HepG2 (cell line): ENCODE measurements at regions not wholly inside any gene's neighbourhood (a gene's known extent, or its start where the extent isn't known, plus 50 kb on each side); places are given as distances from the start of the nearest gene placed in this dataset.

Experiments used
- ATAC-seq: fragments of 200-7000 bp; cut with Tn5 transposase; 3 replicates; pipeline ENCODE4 v1.9.1; 2020; ENCODE audit warnings: mild to moderate bottlenecking, moderate library complexity
- BruUV-seq: library from RNA; stranded (reverse); fragments of 400-500 nt; replicated peaks from 2 replicates; lab custom pipeline; 2021; lab: Mats Ljungman, UMichigan
- CTCF ChIA-PET: fragments of 300-600 bp; formaldehyde crosslinking; extraction: SDS; loops from one replicate; lab custom pipeline; 2021; ENCODE audit warnings: low total read pairs, inconsistent platforms, low intra/inter-chr PET ratio; lab: Yijun Ruan, JAX
- POLR2A ChIA-PET: fragments of 350-600 bp; sonication (Branson Sonifier 250); formaldehyde crosslinking; loops from one replicate; lab custom pipeline; 2020; ENCODE audit warnings: antibody characterized with exemption, inconsistent platforms; lab: Yijun Ruan, JAX
- DNase-seq: peaks from one replicate; pipeline ENCODE4 v3.0.0-alpha.2; 2015; ENCODE audit warnings: low spot score
- FAIRE-seq: peaks from 3 replicates; lab custom pipeline; 2011; peaks lifted over from hg19 to GRCh38; lab: Jason Lieb, UNC
- H2AFZ ChIP-seq: one replicate; pipeline ENCODE4 v1.6.1; 2011; ENCODE audit warnings: low read length, inconsistent platforms
- H3K27ac ChIP-seq: fragments of 300-600 bp; 3 replicates; pipeline ENCODE4 v1.8.0; 2011; ENCODE audit warnings: mixed run types, mild to moderate bottlenecking, mixed read lengths, low read length, inconsistent platforms; ENCODE audit not compliant: insufficient read depth; ENCODE audit errors: extremely low read length
- H3K27me3 ChIP-seq, 2 experiments: fragments of 200-600 bp in 1 of 2; 2 replicates in 1 of 2; 3 replicates in 1 of 2; pipeline versions ENCODE4 v1.6.0 to v1.8.0; 2011; ENCODE audit warnings: low read length in 2 of 2, mild to moderate bottlenecking in 2 of 2, moderate library complexity in 2 of 2, inconsistent platforms in 1 of 2; ENCODE audit not compliant: insufficient read depth in 2 of 2, control insufficient read depth in 1 of 2
- H3K36me3 ChIP-seq, 2 experiments: fragments of 200-600 bp in 1 of 2; replicated peaks in 1 of 2; 2 replicates in 1 of 2; 3 replicates in 1 of 2; pipeline versions ENCODE4 v1.5.1 to v1.8.0; 2011; ENCODE audit warnings: low read length in 2 of 2, inconsistent platforms in 1 of 2; ENCODE audit not compliant: insufficient read depth in 2 of 2, control insufficient read depth in 1 of 2
- H3K4me1 ChIP-seq: 2 replicates; pipeline ENCODE4 v1.5.1; 2012; ENCODE audit warnings: low read length, inconsistent platforms; ENCODE audit not compliant: insufficient read depth
- H3K4me2 ChIP-seq: 2 replicates; pipeline ENCODE4 v1.6.0; 2011; ENCODE audit warnings: low read depth, low read length, inconsistent platforms
- H3K4me3 ChIP-seq, 3 experiments: fragments of 200-600 bp in 1 of 3; sonication (generic), shearing (Covaris generic) in 1 of 3; replicated peaks in 1 of 3; 2 replicates each; pipeline ENCODE4 v1.5.1; 2011 to 2016; ENCODE audit warnings: low read length in 3 of 3, inconsistent platforms in 2 of 3, low read depth in 2 of 3, mild to moderate bottlenecking in 2 of 3, control low read depth in 1 of 3, mixed read lengths in 1 of 3; ENCODE audit not compliant: insufficient read depth in 1 of 3
- H3K79me2 ChIP-seq: one replicate; pipeline ENCODE4 v1.6.1; 2011; ENCODE audit warnings: low read length, inconsistent platforms; ENCODE audit not compliant: insufficient read depth
- H3K9ac ChIP-seq: 2 replicates; pipeline ENCODE4 v1.6.0; 2011; ENCODE audit warnings: mild to moderate bottlenecking, low read depth, low read length, inconsistent platforms; ENCODE audit not compliant: insufficient read depth
- H3K9me3 ChIP-seq: 2 replicates; pipeline ENCODE4 v1.5.1; 2012; ENCODE audit warnings: mild to moderate bottlenecking, low read length
- H4K20me1 ChIP-seq: 2 replicates; pipeline ENCODE4 v1.6.0; 2011; ENCODE audit warnings: inconsistent platforms, mild to moderate bottlenecking, low read length, moderate library complexity; ENCODE audit not compliant: insufficient read depth
- CERS6 ChIP-seq: sonication (generic); formaldehyde crosslinking; IDR thresholded peaks from 2 replicates; pipeline ENCODE4 v1.5.0; 2020; ENCODE audit warnings: missing genetic modification reagents
- DZIP1 ChIP-seq: sonication (generic); formaldehyde crosslinking; IDR thresholded peaks from 2 replicates; pipeline ENCODE4 v1.5.0; 2020; ENCODE audit warnings: mild to moderate bottlenecking, missing genetic modification reagents
- HMGXB3 ChIP-seq: sonication (generic); formaldehyde crosslinking; IDR thresholded peaks from 2 replicates; pipeline ENCODE4 v1.4.0; 2020; ENCODE audit warnings: missing genetic modification reagents, borderline replicate concordance
- PRPF4 ChIP-seq: fragments of 200-400 bp; formaldehyde crosslinking; IDR thresholded peaks from 2 replicates; pipeline ENCODE4 v1.6.1; 2016; ENCODE audit warnings: low read length, low read depth; ENCODE audit not compliant: poor library complexity, severe bottlenecking
- THAP7 ChIP-seq: sonication (generic); formaldehyde crosslinking; IDR thresholded peaks from 2 replicates; pipeline ENCODE4 v1.8.1; 2023; ENCODE audit warnings: mild to moderate bottlenecking, missing genetic modification reagents
- ZNF350 ChIP-seq: sonication (generic); formaldehyde crosslinking; IDR thresholded peaks from 2 replicates; pipeline ENCODE4 v1.4.0; 2020; ENCODE audit warnings: mild to moderate bottlenecking, low read depth, missing genetic modification reagents, borderline replicate concordance
- ZNF616 ChIP-seq: sonication (generic); formaldehyde crosslinking; IDR thresholded peaks from 2 replicates; pipeline ENCODE4 v1.5.0; 2020; ENCODE audit warnings: low read depth, mild to moderate bottlenecking, missing genetic modification reagents
- ZNF75D ChIP-seq: sonication (generic); formaldehyde crosslinking; IDR thresholded peaks from 2 replicates; pipeline ENCODE4 v1.8.1; 2023; ENCODE audit warnings: missing genetic modification reagents, mild to moderate bottlenecking, borderline replicate concordance
- ZNF780A ChIP-seq: sonication (generic); formaldehyde crosslinking; IDR thresholded peaks from 2 replicates; pipeline ENCODE4 v1.8.0; 2022; ENCODE audit warnings: mild to moderate bottlenecking, missing genetic modification reagents, moderate library complexity
- ZNF841 ChIP-seq: sonication (generic); formaldehyde crosslinking; IDR thresholded peaks from 2 replicates; pipeline ENCODE4 v1.8.1; 2023; ENCODE audit warnings: missing genetic modification reagents, borderline replicate concordance
- ZSCAN30 ChIP-seq: sonication (generic); formaldehyde crosslinking; IDR thresholded peaks from 2 replicates; pipeline ENCODE4 v1.5.0; 2020; ENCODE audit warnings: mild to moderate bottlenecking, missing genetic modification reagents
- WGBS: methylation state at CpG from one replicate; pipeline ENCODE4 v1.1.6; 2017; ENCODE audit warnings: low lambda C conversion rate; 5-methylcytosine and 5-hydroxymethylcytosine counted together
- in situ Hi-C: cut with HindIII; loops from 2 replicates; pipeline ENCODE4 v1.10.0; 2017; ENCODE audit warnings: low pct_unique_long_range_greater_than_20kb; ENCODE audit not compliant: extremely low pct_ligation_motif_present
- intact Hi-C: fragments of 100-400 bp; cut with micrococcal nuclease; formaldehyde crosslinking; loops from one replicate; pipeline ENCODE4 v1.10.0; 2022; ENCODE audit not compliant: unreplicated experiment

GRCh38 chr16:86285938-86286921, 224.1 kb upstream of the FOXF1 start:
- intact Hi-C loops, result no loop called here
- no peak overlapping the region for H3K9ac ChIP-seq
- H3K36me3 ChIP-seq, result no peaks in the 10 kb centered on the region
- no peaks in the 10 kb centered on the region for H3K79me2 ChIP-seq
- no peaks in the 10 kb centered on the region; the same call in 1 of the 2 replicates for H4K20me1 ChIP-seq
- POLR2A ChIA-PET, result no interaction called here
- no peak overlapping the region for H3K4me3 ChIP-seq
- 8% methylated on average over 27 of the region's 55 CpGs for WGBS
- DNase-seq, result no peak
- H3K27me3 ChIP-seq, result peaks cover 9 to 88% of the 10 kb centered on the region in 2 experiments
- H3K9me3 ChIP-seq, result no peaks in the 10 kb centered on the region
- in situ Hi-C loops, result no loop called here
- CTCF ChIA-PET, result no interaction called here
- H2AFZ ChIP-seq, result no peak overlapping the region
- H3K4me1 ChIP-seq, result no peaks in the 10 kb centered on the region
- ATAC-seq, result no peak
- no peak for FAIRE-seq
- no peak overlapping the region for H3K4me2 ChIP-seq
- no peak overlapping the region for H3K27ac ChIP-seq
- no TSS peak for BruUV-seq
- TF ChIP-seq CERS6 (no peak), ZSCAN30 (CRISPR knock-in tag) (no peak), ZNF350 (CRISPR knock-in tag) (no peak), THAP7 (CRISPR knock-in tag) (no peak), HMGXB3 (CRISPR knock-in tag) (no peak), ZNF616 (no peak), PRPF4 (no peak), ZNF841 (no peak), DZIP1 (no peak), ZNF75D (no peak), ZNF780A (no peak)
